CD1c-positive myeloid dendritic cell (primary cell): ENCODE measurements at regions not wholly inside any gene's neighbourhood (a gene's known extent, or its start where the extent isn't known, plus 50 kb on each side); places are given as distances from the start of the nearest gene placed in this dataset.
"Not testable (repeated sequence)": the region's sequence is repeated elsewhere in the genome, so short reads cannot be mapped to it uniquely, and the experiment has no call there.

Experiments
- DNase-seq: peaks from one replicate; pipeline ENCODE4 v3.0.0-alpha.2; 2016; ENCODE audit errors: extremely low spot score

DNA sequence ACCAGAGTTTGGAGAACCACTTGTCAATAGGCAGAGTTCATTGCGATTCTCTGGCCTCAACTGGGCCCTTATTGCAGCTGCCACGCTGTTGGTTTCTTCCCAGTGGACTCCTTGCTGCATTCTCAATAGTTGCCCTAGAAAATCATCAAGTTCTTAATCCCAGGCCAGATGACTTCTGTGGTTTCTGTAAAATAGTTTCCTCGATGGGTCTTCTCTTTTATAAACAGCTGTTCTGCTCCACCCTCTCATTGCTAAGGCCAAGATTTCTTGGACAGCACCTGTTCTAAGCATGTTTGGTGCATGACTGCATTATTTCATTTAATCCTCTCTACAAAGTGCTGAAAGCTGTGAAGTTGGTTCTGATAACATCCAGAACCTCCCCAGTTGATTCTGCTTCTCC lies 131.0 kb downstream of the BCL2L11 start:
- no peak for DNase-seq

DNA sequence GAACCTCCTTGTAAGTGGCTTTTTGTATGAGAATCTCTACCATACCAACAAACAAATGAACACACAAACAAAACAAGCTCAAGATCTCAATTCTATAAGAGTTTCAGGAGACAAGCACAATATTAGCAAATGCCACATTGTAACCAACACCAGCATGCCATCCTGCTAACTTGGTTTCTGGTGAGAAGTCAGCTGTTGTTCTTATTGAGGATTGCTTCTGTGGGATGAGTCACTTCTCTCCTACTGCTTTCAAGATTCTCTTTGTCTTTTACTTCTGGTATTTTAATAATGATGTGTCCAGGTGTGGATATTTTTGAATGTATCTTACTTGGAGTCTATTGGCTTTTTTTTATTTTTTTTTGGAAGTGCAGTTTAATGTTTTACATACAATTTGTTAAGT lies 131.7 kb downstream of the BCL2L11 start:
- no peak for DNase-seq

DNA sequence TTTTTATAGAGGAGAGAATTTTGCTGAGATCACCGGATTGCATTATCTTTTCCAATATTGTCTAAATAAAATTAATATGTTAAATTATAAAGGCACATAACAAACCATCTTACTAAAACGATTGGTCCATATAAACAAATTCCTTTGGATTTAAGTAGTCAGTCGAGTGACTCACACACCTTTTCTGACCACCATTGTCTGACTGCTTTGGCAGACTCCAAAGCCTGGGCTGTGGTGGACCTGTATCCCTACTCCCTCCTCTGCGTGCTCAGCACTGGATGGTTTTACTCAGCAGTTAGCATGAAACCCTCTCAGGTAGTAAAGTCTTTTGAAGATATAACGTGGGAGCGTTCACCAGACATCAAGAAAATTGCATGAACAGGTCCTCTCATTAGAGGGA lies 134.2 kb downstream of the BCL2L11 start:
- not testable (repeated sequence) for DNase-seq

DNA sequence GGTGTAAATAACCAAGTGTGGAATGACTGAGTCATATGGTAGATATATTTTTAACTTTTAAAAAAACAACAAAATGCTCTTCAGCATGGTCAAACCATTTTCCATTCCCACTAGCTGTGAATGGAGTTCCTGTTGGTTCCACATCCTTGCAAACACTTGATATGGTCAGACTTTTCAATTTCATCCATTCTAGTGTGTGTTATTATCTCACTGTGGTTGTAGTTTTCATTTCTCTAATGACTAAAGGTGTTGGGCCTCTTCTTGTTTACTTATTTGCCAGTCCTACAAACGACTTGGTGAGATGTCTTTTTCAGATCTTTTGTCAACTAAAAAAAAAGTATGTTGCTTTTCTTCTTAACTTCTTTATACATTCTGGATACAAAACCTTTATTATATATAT lies 135.9 kb downstream of the BCL2L11 start:
- DNase-seq = not testable (repeated sequence)

DNA sequence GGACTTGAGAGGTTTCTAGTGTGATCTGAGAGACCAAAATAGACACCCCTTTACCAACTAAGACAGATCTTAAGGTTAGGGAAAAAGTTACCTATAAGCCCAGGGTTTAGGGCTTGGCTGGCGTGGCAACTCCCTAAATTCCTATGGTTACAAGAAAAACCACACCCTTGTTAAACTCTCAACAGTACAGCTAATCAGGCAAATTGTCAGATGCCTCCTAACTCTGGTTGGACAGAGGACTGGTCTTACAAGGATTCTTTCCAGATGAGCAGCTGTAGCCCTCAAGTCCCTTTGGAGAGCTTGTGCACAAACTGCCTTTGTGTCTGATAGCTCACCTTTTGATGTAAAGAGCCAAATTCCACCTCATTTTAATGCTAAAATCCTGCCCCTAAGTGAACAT lies 136.9 kb downstream of the BCL2L11 start:
- DNase-seq = not testable (repeated sequence)

DNA sequence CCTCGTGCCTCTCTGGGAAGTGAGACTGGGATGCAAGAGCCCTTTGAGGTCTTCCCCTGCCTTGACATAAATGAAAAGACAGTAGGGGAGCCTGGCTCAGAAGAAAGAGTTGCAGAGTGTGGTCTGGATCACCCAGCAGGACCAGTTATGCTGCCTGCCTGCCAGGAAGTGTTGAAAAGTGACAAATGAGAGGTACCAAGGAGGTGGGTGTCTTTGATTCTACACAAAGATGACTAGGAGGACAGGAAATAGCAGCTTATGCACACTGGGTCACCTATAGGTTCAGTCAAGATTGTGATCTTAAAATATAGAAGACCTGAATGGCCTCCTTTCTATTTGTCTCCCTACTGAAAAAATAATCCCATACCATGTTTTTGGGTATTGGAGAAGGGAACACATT lies 137.6 kb downstream of the BCL2L11 start:
- DNase-seq = not testable (repeated sequence)

DNA sequence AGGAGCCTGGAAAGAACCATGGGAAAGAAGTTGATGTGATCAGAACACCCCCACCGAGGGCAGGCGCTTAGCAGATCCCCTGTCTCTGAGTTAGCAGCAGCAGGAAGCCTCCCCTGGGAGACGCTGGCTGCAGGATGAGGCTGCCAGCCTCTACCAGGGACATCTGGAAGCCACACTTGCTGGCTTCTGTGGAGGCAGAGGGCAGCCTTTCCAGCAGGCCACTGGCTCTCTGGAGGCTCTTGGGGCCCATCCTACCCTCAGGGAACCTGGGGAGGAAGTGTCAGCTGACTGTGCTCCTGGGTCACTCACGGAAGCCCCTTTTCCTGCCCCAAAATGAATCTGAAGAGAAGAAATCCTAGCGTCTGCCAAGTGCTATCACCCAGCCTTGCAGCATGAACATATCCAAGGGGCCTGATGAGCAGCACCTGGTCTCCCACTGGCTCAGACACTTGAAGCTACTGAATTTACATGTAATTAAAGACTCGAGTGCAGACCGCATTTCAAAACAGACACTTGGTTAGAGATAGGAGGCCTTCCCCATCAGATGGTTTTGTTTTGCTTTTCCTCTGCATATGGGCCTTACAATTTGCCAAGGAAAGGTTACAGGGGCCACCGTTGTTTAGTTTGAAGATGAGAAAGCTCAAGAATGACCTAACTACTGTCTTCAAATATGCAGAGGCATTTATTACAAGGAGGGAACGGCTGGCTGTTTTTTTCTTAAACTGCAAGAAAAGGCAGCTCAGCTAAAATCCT lies 142.1 kb downstream of the BCL2L11 start:
- DNase-seq = not testable (repeated sequence)

DNA sequence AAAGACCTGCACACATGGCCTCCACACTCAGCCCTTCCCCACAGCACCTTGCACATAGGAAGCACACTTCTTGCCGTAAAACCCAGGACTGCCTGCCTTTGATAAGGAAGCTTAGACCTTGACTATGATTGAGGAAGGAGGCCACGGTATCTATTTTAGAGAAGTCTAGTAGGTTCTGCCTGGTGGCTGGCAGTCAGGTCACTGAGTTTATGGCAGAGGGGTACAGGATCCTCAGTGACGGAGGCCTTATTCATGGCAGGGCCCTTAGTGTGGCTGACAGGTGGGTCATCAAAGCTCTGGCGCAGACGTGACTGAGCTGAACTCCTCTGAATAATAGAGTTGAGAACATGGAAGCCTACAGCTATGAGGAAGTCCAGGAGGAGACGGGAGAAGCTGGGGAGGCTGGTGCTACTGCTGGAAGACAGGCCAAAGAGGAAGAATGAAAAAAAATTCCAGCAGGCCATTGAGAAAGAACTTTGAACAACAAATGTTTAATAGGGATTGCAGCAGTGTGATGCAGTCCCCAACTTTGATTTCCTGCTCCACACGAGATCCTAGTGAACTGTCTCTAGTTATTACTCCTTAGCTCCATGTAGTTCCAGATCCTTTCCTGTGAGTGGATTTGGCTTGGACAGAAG lies 142.8 kb downstream of the BCL2L11 start:
- DNase-seq = not testable (repeated sequence)

DNA sequence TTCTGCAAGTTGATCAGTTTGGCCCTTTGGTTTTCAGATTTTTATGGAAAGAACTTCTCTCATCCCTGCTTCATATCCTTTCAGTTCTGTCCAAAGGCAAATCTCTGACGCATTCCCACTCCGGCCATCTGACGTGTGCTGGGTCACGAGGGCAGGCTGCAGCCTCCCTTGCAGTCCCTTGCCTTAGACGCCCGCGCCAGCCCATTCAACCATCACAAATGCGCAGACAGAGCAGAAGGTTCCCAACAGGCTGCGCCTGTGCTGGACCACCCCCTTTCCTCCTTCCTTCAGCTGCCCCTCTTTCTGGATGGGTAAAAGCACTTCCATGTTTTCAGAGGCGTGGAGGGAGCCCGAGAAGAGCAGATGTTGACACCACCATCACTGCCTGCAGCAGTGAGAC lies 144.2 kb downstream of the BCL2L11 start:
- not testable (repeated sequence) for DNase-seq

DNA sequence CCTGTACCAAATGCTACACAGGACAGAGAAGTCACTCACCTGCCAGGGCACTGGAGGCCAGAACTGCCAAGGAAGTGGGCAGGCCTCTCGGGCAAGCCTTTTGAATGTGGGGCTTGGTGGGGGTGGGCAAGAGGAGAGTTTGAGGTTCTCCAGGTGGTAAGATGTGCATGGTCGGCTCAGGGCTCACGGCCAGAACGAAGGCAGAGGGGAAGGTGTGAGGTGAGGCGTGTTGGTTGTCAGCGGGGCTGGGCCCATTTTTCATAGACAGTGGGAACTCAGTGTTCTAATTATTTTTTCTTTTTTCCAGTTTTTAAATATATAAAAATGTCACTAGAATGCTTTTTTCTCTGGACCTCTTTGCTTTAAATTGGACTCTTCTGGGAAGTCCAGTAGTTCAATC lies 145.8 kb downstream of the BCL2L11 start:
- not testable (repeated sequence) for DNase-seq

DNA sequence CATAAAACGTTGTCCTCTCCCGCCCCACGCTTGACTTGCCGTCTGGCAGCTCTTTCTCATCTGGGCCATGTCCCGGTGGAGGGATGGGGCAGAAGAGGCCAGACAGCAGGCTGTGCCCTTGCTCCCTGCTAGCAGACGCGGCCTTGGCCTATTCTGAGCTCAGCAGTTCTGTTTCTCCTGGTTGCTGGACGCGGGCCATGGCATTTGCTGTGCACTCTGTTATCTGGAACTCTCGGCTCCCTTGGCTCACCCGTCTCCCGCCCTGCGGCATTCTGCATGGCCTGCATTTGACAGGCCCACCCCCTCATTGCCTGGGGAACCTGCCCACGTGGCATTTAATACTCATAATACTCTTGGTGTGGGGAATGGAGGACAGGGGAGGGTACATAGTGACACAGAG lies 146.3 kb downstream of the BCL2L11 start:
- not testable (repeated sequence) for DNase-seq

DNA sequence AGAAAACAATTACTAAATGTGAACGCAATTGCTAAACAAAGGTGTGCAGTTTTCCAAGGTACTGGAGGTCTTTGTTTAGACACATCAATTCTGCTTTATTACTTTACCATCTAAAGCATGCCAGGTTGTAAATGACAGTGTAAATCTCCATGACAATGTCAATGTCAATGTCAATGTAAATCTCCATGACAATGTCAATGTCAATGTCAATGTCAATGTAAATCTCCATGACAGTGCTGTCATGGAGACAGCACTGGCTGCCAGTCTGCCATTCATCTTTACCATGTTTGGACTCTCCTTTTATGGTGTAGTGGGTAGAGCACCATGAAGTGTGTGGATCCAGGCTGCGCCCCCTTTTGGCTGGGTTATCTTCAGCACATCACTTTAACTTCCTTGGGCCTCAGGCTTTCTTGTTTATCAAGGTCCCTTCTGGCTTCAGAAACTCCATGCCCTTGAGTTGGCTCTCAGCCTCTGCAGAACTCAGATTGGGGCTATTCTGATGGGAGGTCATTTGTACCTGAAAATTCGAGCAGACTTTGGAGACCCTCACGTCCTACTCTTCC lies 149.1 kb downstream of the BCL2L11 start:
- DNase-seq = not testable (repeated sequence)

DNA sequence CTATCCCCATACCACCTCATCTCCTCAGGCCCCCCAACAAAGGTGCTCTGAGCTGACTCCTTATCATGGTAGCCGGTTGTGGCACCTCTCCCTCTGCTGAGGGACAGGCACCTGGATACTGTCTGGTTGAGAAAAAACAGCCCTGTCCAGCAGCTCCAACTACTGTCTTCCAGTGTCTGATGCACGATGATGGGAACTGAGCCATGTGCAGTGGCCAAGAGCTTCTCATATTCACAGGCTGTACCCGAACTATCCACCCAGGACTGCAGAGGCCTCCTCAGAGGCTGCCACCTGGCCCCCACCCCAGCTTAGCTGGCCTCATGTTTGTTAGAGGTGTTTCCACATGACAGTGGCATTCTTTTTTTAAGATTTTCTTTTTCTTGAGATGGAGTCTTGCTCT lies 149.9 kb downstream of the BCL2L11 start:
- not testable (repeated sequence) for DNase-seq

DNA sequence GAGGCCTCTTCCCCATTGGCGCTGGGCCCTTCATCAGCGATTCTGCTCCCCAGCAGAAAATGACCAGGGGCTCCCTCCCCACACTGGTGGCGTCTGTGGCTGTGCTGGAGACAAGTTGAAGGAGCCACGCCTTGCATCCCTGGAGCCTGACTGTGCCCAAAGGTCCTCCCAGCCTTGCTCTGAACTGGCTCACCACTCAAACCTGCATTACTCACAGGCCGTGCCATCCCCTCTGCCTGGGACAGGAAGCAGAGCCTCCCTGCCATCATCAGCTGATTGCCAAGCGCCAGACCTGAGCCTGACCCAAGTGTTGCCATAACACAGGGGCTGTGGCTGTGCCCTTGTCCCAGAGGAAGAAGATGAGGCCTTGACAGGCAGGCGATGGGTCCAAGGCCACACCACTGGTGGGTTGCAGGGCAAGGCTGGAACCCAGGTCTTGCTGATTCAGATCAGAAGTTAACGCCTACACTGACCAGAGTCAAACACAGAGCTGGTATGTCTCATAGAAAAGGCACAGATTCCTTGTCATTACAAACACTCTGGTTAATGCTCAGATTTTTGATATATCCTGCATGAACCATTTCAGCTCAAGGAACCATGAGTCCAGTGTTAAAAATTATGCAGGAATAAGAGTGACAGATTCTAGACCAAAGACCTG lies 151.1 kb downstream of the BCL2L11 start:
- not testable (repeated sequence) for DNase-seq

DNA sequence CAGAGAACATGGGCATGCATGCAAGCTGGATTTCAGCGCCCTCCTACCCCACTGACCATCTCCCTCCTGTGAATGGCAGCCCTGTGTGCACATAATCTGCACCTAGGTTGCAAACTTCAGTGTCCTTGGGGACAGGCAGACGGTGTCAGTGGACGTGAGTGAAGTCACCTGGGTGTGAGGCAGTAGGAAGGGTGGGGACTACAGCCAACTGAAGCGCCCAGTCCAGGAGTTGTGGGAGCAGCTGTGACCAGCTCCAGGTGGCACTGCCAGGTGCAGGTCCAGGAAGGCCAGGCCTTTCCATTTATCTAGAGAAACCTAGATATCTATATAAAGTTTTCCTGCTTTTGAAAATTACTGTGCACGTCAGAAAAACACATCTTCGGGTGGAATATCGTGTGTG lies 152.3 kb downstream of the BCL2L11 start:
- not testable (repeated sequence) for DNase-seq

DNA sequence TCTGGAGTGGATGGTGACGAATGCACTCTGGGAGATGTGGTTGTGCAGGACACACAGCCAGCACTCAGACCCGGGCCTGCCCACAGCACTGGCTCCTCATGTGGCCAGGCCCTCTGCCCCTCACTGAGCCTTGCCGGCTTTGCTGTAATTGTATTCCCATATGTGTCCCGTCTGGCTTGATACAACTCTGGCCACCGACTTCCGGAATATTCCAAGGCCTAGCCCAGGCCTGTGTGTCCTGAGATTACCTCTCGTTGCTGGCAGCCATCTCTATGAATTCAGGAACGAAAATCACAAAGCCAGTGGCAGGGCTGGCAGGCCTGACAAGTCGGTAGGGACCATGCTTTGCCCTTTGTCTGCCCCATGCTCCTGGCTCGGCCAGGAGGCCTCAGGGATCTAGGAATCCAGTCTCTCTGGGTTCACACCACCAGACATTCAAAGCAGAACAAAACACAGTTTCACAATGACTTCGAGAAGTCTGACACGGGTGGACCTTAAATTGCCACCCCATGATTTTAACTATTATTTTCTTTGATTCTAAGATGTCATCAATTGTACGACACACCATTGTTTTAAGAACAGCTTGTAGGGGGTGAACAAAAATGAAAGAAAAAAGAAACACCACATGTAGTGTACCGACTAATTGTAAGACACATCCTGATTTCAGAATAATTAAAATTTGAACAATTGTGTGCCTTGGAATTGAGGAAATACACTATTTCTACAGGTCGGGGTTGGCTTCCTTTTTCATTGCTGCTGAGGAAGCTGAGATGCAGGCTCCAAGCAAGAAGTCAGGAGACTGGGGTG lies 154.5 kb downstream of the BCL2L11 start:
- DNase-seq = not testable (repeated sequence)

DNA sequence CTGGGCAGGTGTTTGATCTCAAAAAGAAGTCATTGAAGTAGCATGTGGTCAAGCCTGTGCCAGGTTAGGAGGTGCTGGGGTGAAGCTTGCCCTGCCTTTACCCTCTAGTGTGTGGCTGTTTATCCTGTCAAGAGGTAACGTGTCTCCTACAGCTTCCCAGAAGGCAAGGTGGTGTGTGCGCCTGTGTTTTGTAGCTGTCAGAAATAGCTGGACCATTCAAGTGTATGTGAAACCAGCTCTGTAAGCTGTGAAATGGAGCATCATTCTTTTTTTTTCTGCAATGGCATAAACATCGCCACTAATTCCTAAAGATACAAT lies 155.1 kb downstream of the BCL2L11 start:
- not testable (repeated sequence) for DNase-seq

DNA sequence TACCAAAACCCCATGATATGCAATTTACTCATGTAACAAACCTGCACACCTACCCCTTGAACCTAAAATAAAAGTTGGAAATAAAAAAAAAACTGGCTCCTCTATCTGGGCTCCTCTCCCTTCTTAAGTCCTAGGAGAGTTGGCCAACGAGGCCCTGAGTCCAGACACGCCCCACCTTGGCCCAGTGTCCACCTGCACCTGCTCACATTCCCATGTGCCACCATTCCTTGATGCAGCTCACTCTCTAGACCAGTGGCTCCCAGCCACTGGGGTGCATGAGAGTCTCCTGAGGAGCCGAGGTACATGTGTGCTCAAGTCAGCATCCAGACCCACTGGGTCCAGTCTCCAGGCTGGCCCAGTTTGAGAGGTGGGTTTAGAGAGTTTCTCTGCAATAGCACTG lies 157.4 kb downstream of the BCL2L11 start:
- DNase-seq = not testable (repeated sequence)

DNA sequence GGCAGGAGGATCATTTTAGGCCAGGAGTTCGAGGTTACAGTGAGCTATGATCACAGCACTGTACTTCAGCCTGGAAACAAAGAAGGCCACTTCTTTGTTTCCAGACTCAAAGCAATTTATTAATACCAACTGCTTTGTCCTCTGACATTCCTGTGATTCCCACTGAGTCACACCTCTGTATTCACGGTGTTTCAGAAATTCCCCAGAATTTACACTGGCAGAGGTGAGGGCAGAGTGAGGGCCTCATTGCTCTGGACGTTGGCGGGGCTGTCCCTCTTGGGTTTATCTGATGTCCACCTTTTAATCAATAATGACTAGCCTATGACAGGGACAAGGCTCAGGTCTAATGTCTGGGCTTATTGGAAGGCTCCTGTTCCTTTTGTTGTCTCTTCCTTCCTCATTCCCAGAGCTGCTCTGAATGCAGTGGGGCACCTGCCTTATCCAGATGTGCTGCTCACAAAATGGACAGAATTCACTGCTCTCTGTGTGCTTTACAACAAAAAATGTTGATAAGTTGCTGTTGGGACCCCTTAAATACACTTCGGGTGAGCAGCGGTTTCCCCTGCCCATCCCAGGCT lies 160.1 kb downstream of the BCL2L11 start:
- DNase-seq = not testable (repeated sequence)

DNA sequence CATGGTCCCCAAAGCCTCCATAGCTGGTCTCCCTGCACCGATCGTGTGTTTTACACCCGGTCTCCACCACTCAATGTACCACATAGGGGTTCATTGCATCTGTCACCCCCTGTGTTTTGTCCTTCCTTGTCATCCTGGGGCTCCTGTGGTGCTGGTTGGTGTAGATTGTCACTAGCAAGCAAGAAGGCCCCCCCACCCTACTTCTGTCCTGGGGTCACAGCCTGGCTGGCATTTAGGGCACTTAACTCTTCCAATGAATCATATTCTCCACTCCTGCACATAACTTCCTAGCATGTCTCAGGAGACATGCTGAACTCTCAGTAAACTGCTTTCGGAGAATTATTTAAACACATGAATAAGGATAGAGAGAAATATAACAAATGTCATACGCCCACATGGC lies 161.4 kb downstream of the BCL2L11 start:
- DNase-seq = not testable (repeated sequence)
